HG03045 (cell line): ENCODE measurements at regions not wholly inside any gene's neighbourhood (a gene's known extent, or its start where the extent isn't known, plus 50 kb on each side); places are given as distances from the start of the nearest gene placed in this dataset.

Experiments
- ATAC-seq: cut with Tn5 transposase; IDR thresholded peaks from one replicate; pipeline ENCODE4 v1.9.1; 2021; ENCODE audit warnings: mild to moderate bottlenecking, moderate library complexity; ENCODE audit not compliant: unreplicated experiment

DNA sequence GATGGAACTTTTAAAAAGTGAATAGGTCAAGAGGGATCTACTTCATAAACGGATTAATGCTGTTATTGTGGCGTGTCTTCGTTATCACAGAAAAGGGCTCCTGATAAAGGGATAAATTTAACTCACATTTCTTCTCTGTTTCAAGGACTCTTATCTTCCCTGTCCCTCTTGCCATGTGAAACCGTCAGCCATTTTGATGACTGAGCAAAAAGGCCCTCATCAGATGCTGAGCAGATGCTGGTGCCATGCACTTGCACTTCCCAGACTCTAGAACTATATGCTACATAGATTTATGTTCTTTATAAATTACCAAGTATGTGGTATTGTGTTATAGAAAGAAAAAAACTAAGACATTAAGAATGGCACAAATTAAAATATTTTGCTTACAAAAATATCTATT is 1011.8 kb upstream of the GBE1 start:
- no peak for ATAC-seq

- no peak for ATAC-seq
Measured at GRCh38 chr3:82764521-82764920, 1003.1 kb upstream of the GBE1 start.

DNA sequence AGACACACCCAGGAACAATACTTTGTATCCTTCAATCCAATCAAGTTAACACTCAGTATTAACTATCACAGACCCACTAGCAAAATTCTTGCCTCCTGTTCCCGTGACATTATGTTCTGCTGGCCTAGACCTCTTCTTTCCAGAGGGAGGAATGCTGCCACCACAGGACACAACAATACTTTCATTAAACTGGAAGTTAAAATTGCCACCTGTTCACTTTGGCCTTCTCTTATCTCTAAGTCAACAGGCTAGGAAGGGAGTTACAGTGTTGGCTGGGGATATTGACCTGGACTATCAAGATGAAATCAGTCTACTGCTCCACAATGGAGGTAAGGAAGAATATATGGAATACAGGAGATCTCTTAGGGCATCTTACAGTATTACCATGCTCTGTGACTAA is 1000.4 kb upstream of the GBE1 start:
- no peak for ATAC-seq

GRCh38 chr3:82745544-82745943 is 984.1 kb upstream of the GBE1 start:
- no peak for ATAC-seq

- ATAC-seq, result no peak
Measured at GRCh38 chr3:82743196-82743595, 981.8 kb upstream of the GBE1 start.

GRCh38 chr3:82741346-82741745 is 979.9 kb upstream of the GBE1 start:
- no peak for ATAC-seq

- ATAC-seq, result no peak
Measured at GRCh38 chr3:82739390-82739789, 977.9 kb upstream of the GBE1 start.

GRCh38 chr3:82736696-82737277 is 975.3 kb upstream of the GBE1 start:
- no peak for ATAC-seq

DNA sequence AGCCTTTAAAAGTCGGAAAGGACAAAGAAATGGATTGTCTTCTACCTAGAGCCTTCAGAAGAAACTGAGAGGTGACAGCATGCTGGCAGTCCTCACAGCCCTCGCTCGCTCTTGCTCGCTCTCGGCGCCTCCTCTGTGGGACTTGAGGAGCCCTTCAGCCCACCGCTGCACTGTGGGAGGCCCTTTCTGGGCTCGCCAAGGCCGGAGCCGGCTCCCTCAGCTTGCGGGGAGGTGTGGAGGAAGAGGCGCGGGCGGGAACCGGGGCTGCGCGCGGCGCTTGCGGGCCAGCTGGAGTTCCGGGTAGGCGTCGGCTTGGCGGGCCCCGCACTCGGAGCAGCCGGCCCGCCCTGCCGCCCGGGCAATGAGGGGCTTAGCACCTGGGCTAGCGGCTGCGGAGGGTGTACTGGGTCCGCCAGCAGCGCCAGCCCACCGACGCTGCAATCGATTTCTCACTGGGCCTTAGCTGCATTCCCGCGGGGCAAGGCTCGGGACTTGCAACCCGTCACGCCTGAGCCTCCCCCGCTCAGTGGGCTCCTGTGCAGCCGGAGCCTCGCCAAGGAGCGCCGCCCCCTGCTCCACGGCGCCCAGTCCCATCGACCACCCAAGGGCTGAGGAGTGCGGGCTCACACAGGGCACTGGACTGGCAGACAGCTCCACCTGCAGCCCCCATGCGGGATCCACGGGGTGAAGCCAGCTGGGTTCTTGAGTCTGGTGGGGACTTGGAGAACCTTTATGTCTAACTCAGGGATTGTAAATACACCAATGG is 953.8 kb upstream of the GBE1 start:
- no peak for ATAC-seq

- ATAC-seq, result no peak
Measured at GRCh38 chr3:82707035-82707434, 945.6 kb upstream of the GBE1 start.

DNA sequence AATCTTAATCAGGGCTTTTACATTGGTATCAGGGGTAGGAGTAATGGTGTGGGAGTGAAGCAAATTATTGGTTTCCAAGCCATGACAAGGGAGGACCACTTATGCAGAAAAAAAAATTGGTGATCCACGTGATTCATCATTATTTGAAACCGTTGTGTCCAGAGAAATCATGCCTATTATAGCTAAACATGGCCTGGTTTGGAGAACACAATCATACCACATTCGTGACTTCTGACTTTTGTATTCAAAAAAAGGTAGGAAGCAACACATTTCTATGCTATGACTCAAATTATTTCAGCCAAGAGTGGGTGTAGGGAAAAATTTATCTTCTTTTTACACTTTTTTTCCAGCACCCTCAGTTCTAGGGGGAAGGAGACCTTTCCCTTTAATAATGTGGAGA is 924.3 kb upstream of the GBE1 start:
- no peak for ATAC-seq

DNA sequence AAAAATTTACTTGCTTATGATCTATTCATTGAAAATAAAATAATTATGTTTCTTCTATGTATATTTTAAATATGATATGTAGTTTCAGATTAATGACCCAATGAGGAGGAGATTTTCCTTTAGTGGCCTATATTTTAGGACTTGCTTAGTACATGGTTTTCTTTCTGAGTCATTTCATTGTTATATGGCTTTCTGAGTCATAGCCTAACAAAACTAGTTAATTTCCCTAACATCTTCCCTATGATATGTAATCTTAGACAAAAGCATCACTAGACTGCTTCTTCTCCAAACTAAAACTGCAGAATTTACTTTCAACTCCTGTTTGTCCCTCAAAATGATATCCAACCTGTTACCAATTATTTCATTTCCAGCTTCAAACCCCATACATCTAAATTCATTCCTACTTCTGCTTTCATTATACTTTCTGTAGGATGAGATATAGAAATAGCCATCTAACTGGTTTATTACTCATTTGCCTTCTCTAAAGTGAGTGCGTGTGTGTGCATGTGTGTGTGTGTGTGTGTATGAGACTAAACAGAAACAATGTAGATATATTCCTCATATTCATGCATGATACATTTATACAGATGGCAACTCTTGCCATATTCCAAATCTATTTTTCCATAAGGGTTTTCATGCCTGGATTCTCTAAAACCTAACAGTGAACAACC is 915.0 kb upstream of the GBE1 start:
- ATAC-seq, result no peak

DNA sequence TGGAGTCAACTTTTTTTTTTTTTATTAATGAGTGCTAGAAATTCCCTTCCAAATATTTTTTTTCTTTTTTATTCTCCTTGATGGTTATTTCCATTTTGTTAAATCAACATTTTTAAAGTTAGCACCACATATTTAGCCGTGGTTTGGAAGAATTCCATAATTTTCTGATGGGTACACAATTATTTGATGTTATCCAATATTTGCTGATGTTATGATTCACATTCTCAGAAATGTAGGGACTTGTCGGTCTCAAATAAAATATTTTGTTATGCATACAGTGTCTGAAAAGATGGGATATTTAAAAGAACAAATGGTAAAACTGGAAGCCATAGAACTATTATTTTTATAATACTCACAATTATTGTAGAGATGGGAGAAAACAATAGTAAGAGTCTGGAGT is 911.5 kb upstream of the GBE1 start:
- ATAC-seq, result no peak

GRCh38 chr3:82671466-82671865 is 910.0 kb upstream of the GBE1 start:
- no peak for ATAC-seq

DNA sequence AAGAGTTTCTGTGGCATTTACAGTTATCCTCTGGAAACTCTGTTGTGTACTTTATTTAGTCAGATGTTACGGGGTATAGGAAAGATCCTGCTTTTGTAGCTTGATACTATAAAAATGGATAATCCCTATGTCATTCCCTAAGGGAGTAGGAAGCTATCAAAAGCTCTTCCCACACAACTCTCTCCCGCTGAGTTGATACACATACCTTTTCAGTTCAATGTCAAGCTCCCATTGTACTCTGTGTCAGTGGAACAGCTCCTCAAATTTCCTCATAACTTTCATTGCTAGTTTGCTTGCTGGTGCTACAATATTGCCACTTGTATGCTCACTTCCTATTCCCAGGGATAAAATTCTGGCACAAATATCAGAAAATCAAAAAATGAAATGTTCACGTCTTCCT is 893.3 kb upstream of the GBE1 start:
- no peak for ATAC-seq

- no peak for ATAC-seq
Measured at GRCh38 chr3:82643948-82644347, 882.5 kb upstream of the GBE1 start.

GRCh38 chr3:82641701-82642100 is 880.3 kb upstream of the GBE1 start:
- no peak for ATAC-seq

DNA sequence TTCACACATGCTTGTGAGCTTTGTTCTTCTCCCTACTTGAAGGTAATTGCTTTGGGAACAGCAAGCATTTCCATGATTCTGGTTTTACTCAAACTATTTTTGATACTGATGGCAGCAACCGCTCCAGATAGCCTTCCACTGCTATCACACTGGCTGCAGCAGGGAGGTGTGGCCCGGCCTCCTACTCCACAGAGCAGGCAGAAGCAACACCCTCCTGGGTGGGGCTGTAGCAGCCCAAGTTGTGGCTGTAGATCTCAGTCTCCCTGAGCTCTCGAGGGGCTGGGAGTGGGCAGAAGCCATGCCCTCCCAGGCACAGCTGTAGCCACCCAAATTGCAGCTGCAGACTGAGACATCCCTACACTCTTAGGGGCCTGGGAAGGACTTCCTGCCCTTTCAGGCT is 878.8 kb upstream of the GBE1 start:
- no peak for ATAC-seq

- no peak for ATAC-seq
Measured at GRCh38 chr3:82637574-82637973, 876.1 kb upstream of the GBE1 start.

- ATAC-seq, result no peak
Measured at GRCh38 chr3:82636177-82636576, 874.7 kb upstream of the GBE1 start.

DNA sequence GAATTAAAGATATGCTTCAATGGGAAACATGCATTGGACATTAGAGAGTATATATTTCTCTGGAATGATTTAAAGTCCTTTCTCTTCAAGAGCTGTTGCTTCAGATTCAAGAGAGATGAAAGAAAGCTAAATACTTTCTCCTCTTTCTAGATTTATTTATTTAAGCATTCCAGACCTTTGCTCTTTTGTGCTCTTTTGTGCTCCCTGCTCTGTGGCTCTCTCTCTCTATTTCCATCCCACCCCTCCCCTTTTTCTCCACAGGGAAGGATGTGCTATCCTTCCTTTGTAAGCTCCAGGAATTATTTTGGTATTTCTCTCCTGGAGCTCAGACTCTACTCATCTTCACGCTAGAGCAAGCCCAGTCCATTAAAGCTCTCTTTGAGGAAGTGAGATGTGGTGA is 871.9 kb upstream of the GBE1 start:
- ATAC-seq, result no peak

DNA sequence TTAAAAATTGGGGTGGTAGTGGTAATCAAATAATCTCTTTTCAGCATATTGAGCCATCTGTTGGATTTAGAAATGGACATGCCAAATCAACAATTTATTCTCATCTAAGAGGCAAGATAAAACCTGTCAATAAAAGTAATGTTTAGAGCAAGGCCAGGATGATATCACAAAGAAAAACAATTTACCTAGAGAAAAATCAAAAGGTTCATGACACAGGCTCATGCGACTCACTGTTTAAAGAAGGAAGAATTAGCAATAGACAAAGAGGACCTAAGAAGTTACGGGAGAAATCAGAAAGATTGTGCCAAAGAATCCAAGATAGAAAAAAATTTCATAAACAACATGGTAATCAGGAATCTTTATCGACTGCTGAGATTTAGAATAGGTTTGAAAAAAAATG is 868.5 kb upstream of the GBE1 start:
- no peak for ATAC-seq
